ENCODE measurements at regions not wholly inside any gene's neighbourhood (a gene's known extent, or its start where the extent isn't known, plus 50 kb on each side); places are given as distances from the start of the nearest gene placed in this dataset.
A peak's percentile ranks its signal among the peaks of the same experiment; 100 is the strongest.
"Not testable (repeated sequence)": the region's sequence is repeated elsewhere in the genome, so short reads cannot be mapped to it uniquely, and the experiment has no call there.

DNA sequence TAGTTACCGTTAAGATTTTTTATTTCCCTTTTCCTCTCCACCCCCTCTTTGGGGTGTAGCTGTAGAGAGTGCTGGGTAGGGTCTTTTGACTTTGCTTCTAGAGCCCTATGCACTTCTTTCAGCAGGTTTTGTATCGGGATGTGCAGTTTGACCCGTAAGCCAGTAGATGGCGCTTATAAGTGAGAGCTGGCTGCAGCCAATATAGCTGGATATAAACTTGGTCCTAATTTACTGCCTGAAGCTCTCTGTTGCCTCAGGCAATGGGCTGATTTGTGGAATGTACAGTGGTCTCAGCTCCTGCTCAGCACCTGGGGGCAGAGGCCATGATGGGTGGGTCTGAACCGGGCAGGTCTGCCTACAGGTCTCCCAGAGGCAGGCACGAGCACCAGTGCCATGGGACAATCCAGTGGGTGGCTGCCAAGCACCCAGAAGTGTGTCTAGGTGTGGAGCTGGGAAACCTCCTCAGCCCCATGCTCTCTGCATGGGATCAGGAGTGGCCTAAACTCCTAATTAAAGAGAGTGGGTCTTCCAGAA, 146.5 kb downstream of the SPANXN1 start:
- Histone ChIP-seq H3K27ac (no peak overlapping the region), H3K9ac (ENCODE audit: insufficient read length) (no peak overlapping the region), H3K4me3 (no peak overlapping the region), H3K36me3 (ENCODE audit: insufficient read depth, low read length) (no peaks in the 10 kb centered on the region), H3K9me3 (ENCODE audit: low read depth, low read length) (no peaks in the 10 kb centered on the region)
- TF ChIP-seq FOXP2 (optimal IDR thresholded peaks at IDR 0.05; ENCODE audit: control extremely low read depth, extremely low read length, insufficient read depth): no peak
- TF ChIP-seq EZH2 (IDR thresholded peaks at IDR 0.05): no peak
- no peak for TF ChIP-seq POLR2AphosphoS5 (IDR thresholded peaks at IDR 0.05; ENCODE audit: borderline replicate concordance, low read depth, low read length)
- DNase-seq (ENCODE audit: low read depth, low spot score): no peak

DNA sequence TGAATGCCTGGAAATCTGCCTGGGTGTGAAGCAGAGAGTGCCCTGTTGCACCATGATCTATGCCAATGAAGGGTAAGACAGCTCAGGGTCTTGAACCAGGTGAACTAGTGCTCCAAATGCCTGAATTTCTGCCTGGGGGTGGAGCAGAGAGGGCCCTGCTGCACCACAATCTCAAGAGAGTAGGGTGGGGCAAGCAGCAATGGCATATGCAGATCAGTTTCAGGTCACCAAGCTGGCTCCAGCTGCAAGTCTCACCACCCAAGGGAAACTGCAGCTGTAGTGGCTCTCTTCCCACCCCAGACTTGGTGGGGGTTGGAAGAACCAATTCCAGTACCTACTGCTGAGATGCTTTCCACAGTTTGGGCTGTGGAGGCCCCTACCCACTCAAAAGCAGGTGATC, 147.0 kb downstream of the SPANXN1 start:
- no peak overlapping the region for H3K27ac ChIP-seq
- no peak for DNase-seq (ENCODE audit: low read depth, low spot score)
- H3K36me3 ChIP-seq (ENCODE audit: insufficient read depth, low read length): no peaks in the 10 kb centered on the region
- TF ChIP-seq POLR2AphosphoS5 (IDR thresholded peaks at IDR 0.05; ENCODE audit: borderline replicate concordance, low read depth, low read length) (no peak), EZH2 (IDR thresholded peaks at IDR 0.05) (no peak), FOXP2 (optimal IDR thresholded peaks at IDR 0.05; ENCODE audit: control extremely low read depth, extremely low read length, insufficient read depth) (no peak)
- no peaks in the 10 kb centered on the region for H3K9me3 ChIP-seq (ENCODE audit: low read depth, low read length)
- no peak overlapping the region for H3K9ac ChIP-seq (ENCODE audit: insufficient read length)
- no peak overlapping the region for H3K4me3 ChIP-seq

DNA sequence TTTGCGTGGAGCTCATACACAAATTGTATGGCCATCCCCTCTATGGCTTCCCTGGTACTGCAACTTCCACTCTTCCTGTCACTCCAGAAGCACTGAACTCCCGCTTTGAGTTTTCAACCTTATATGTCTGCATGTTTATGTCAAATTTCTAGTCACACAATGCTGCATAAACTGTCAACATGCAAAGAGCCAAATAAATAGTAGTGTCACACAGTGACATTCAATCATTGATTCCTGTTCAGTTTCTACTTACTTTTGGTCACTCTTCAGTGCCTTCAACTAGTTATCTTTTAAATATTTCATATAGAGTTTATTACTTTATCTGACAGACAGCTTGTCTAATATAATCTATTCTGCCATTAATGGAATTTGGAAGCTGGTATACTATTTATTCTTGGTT, 149.3 kb downstream of the SPANXN1 start:
- H3K9ac ChIP-seq (ENCODE audit: insufficient read length): no peak overlapping the region
- H3K36me3 ChIP-seq (ENCODE audit: insufficient read depth, low read length): no peaks in the 10 kb centered on the region
- no peak overlapping the region for H3K27ac ChIP-seq
- H3K4me3 ChIP-seq: no peak overlapping the region
- TF ChIP-seq FOXP2 (optimal IDR thresholded peaks at IDR 0.05; ENCODE audit: control extremely low read depth, extremely low read length, insufficient read depth): no peak
- no peak for TF ChIP-seq EZH2 (IDR thresholded peaks at IDR 0.05)
- no peak for TF ChIP-seq POLR2AphosphoS5 (IDR thresholded peaks at IDR 0.05; ENCODE audit: borderline replicate concordance, low read depth, low read length)
- DNase-seq (ENCODE audit: low read depth, low spot score): no peak
- no peaks in the 10 kb centered on the region for H3K9me3 ChIP-seq (ENCODE audit: low read depth, low read length)

DNA sequence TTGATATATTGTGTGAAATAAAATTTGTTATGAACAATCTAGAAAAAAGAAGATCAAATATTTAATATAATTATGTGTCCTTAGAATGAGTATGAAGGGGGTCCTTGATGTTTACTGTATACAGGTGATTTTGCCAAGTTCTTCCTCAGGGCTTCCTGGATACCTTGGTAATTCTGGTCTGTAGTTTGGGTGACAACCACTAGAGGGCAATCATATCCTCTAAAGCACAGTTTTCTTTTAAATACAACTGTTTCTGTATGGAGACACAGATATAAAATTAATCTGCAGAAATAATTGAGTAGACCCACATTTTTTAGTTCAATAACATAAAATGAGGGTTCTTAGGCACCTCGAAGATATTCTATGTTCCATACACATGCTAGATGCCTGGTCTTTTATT, 157.7 kb downstream of the SPANXN1 start:
- Histone ChIP-seq H3K4me3 (no peak overlapping the region), H3K9ac (ENCODE audit: insufficient read length) (no peak overlapping the region), H3K36me3 (ENCODE audit: insufficient read depth, low read length) (no peaks in the 10 kb centered on the region), H3K27ac (no peak overlapping the region), H3K9me3 (ENCODE audit: low read depth, low read length) (no peaks in the 10 kb centered on the region)
- DNase-seq (ENCODE audit: low read depth, low spot score): peak; percentile 8
- TF ChIP-seq FOXP2 (optimal IDR thresholded peaks at IDR 0.05; ENCODE audit: control extremely low read depth, extremely low read length, insufficient read depth) (no peak), POLR2AphosphoS5 (IDR thresholded peaks at IDR 0.05; ENCODE audit: borderline replicate concordance, low read depth, low read length) (no peak), EZH2 (IDR thresholded peaks at IDR 0.05) (no peak)

DNA sequence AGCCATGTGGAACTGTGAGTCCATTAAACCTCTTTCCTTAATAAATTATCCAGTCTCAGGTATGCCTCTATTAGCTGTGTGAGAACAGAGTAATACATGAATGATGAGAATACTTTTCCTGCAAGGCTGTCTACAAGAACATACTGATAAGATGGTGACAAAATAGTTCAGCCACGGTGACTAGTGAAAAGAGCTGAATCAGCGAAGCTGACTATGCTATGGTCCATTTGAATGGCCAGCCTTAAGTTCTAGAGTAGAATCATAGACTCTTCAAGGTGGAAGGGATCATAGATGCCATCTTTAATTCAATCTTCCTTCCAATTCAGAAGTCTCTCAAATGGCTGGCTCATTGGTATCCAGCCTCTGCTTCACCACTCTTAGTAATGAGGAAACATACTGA, 163.3 kb downstream of the SPANXN1 start:
- TF ChIP-seq EZH2 (IDR thresholded peaks at IDR 0.05) (no peak), POLR2AphosphoS5 (IDR thresholded peaks at IDR 0.05; ENCODE audit: borderline replicate concordance, low read depth, low read length) (no peak), FOXP2 (optimal IDR thresholded peaks at IDR 0.05; ENCODE audit: control extremely low read depth, extremely low read length, insufficient read depth) (no peak)
- Histone ChIP-seq H3K36me3 (ENCODE audit: insufficient read depth, low read length) (no peaks in the 10 kb centered on the region), H3K9ac (ENCODE audit: insufficient read length) (no peak overlapping the region), H3K27ac (no peak overlapping the region), H3K9me3 (ENCODE audit: low read depth, low read length) (no peaks in the 10 kb centered on the region), H3K4me3 (no peak overlapping the region)
- DNase-seq (ENCODE audit: low read depth, low spot score): no peak

DNA sequence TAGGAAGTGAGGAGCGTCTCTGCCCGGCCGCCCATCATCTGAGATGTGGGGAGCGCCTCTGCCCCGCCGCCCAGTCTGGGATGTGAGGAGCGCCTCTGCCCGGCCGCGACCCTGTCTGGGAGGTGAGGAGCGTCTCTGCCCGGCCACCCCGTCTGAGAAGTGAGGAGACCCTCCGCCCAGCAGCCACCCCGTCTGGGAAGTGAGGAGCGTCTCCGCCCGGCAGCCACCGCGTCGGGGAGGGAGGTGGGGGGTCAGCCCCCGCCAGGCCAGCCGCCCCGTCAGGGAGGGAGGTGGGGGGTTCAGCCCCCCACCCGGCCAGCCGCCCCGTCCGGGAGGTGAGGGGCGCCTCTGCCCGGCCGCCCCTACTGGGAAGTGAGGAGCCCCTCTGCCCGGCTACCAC, 188.9 kb downstream of the SPANXN1 start:
- not testable (repeated sequence) for H3K9ac ChIP-seq (ENCODE audit: insufficient read length); H3K36me3 ChIP-seq (ENCODE audit: insufficient read depth, low read length); H3K9me3 ChIP-seq (ENCODE audit: low read depth, low read length); H3K27ac ChIP-seq; H3K4me3 ChIP-seq; DNase-seq (ENCODE audit: low read depth, low spot score)

DNA sequence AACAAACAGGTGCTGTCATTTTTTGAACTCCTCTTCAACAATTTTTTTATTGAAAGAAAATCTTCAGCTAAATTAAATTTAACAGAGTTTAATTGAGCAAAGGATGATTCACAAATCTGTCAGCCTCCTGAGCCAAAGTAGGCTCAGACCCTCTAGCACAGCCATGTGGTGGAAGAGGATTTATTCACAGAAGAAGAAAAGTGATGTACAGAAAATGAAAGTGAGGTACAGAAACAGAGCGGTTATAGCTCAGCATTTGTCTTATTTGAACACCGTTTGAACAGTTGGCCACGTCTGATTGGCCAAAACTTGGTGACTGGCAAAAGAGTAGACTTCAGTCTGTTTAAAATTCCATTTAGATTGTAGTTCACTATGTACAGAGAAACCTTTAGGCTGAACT, 217.3 kb downstream of the SPANXN1 start:
- no peaks in the 10 kb centered on the region for H3K9me3 ChIP-seq (ENCODE audit: low read depth, low read length)
- H3K9ac ChIP-seq (ENCODE audit: insufficient read length): no peak overlapping the region
- no peak for TF ChIP-seq POLR2AphosphoS5 (IDR thresholded peaks at IDR 0.05; ENCODE audit: borderline replicate concordance, low read depth, low read length)
- TF ChIP-seq FOXP2 (optimal IDR thresholded peaks at IDR 0.05; ENCODE audit: control extremely low read depth, extremely low read length, insufficient read depth): no peak
- no peaks in the 10 kb centered on the region for H3K36me3 ChIP-seq (ENCODE audit: insufficient read depth, low read length)
- no peak overlapping the region for H3K27ac ChIP-seq
- DNase-seq (ENCODE audit: low read depth, low spot score): no peak
- no peak overlapping the region for H3K4me3 ChIP-seq

DNA sequence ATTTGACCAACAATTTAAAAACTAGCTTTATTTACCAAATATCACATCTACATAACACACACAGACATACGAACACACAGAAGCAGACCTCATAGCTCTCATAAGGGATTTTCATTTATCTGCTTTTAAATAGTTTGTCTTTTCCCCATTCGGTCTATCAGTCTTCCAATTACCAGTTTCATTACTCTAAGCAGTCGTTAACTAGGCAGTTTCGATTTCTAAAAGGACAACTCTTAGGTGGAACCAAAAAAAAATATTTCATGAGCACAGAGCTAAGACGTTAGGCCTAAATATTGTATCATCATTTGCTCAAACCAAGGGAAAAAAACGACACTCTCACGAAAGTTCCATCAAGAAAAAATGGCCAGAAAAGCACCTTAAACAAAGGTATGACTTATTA, 228.4 kb downstream of the SPANXN1 start:
- no peaks in the 10 kb centered on the region for H3K36me3 ChIP-seq (ENCODE audit: insufficient read depth, low read length)
- H3K4me3 ChIP-seq: no peak overlapping the region
- TF ChIP-seq EZH2 (IDR thresholded peaks at IDR 0.05): no peak
- TF ChIP-seq FOXP2 (optimal IDR thresholded peaks at IDR 0.05; ENCODE audit: control extremely low read depth, extremely low read length, insufficient read depth): no peak
- no peak for TF ChIP-seq POLR2AphosphoS5 (IDR thresholded peaks at IDR 0.05; ENCODE audit: borderline replicate concordance, low read depth, low read length)
- H3K27ac ChIP-seq: no peak overlapping the region
- H3K9ac ChIP-seq (ENCODE audit: insufficient read length): no peak overlapping the region
- no peak for DNase-seq (ENCODE audit: low read depth, low spot score)
- no peaks in the 10 kb centered on the region for H3K9me3 ChIP-seq (ENCODE audit: low read depth, low read length)

DNA sequence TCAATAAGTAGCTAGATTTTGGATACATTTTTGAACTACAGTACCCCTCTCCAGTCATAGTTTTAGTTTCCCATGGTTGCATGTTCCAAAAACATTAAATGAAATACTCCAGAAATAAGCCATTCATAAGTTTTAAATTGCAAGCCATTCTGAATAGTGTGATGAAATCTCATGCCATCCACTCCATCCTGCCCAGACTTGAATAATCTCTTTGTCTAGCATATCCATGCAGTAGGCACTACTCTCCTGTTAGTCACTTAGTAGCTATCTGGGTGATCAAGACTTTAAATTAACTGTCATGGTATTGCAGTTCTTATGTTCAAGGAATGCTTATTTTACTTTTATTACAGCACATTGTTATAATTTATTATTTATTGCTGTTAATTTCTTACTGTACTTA, 237.4 kb downstream of the SPANXN1 start:
- DNase-seq (ENCODE audit: low read depth, low spot score): no peak
- Histone ChIP-seq H3K4me3 (no peak overlapping the region), H3K9ac (ENCODE audit: insufficient read length) (no peak overlapping the region), H3K27ac (no peak overlapping the region), H3K9me3 (ENCODE audit: low read depth, low read length) (no peaks in the 10 kb centered on the region), H3K36me3 (ENCODE audit: insufficient read depth, low read length) (no peaks in the 10 kb centered on the region)
- TF ChIP-seq FOXP2 (optimal IDR thresholded peaks at IDR 0.05; ENCODE audit: control extremely low read depth, extremely low read length, insufficient read depth) (no peak), POLR2AphosphoS5 (IDR thresholded peaks at IDR 0.05; ENCODE audit: borderline replicate concordance, low read depth, low read length) (no peak), EZH2 (IDR thresholded peaks at IDR 0.05) (no peak)
